K562 (cell line): ENCODE measurements at regions not wholly inside any gene's neighbourhood (a gene's known extent, or its start where the extent isn't known, plus 50 kb on each side); places are given as distances from the start of the nearest gene placed in this dataset.

Source experiments
- ATAC-seq: fragments of 200-7000 bp; cut with Tn5 transposase; 3 replicates; pipeline ENCODE4 v1.9.1; 2020; ENCODE audit warnings: moderate library complexity
- BruUV-seq: library from RNA; stranded (reverse); fragments of 400-500 nt; replicated peaks from 2 replicates; lab custom pipeline; 2021; lab: Mats Ljungman, UMichigan
- CTCF ChIA-PET: fragments of 300-600 bp; formaldehyde crosslinking; extraction: SDS; loops from one replicate; lab custom pipeline; 2021; ENCODE audit warnings: low intra/inter-chr PET ratio; lab: Yijun Ruan, JAX
- POLR2A ChIA-PET: fragments of 300-600, 350-650 bp; sonication (Branson Sonifier 250); formaldehyde crosslinking; extraction: SDS; loops from one replicate; lab custom pipeline; 2021; ENCODE audit warnings: antibody characterized with exemption, inconsistent platforms; lab: Yijun Ruan, JAX
- DNase-seq, 4 experiments: peaks; one replicate each; pipeline versions ENCODE4 v3.0.0 to v3.0.0-alpha.2; 2011 to 2018; ENCODE audit warnings: low spot score in 3 of 4, mixed read lengths in 3 of 4; ENCODE audit errors: extremely low read depth in 1 of 4
- FAIRE-seq: peaks from 2 replicates; lab custom pipeline; 2011; peaks lifted over from hg19 to GRCh38; lab: Jason Lieb, UNC
- H2AFZ ChIP-seq: 2 replicates; pipeline ENCODE4 v1.6.0; 2011; ENCODE audit warnings: low read depth, low read length, control low read depth, inconsistent platforms
- H3K27ac ChIP-seq: fragments of 200-600 bp; 3 replicates; pipeline ENCODE4 v1.8.0; 2011; ENCODE audit warnings: low read depth, mild to moderate bottlenecking, control low read depth, inconsistent platforms, low read length, moderate library complexity, mixed read lengths; ENCODE audit errors: extremely low read depth
- H3K27me3 ChIP-seq, 2 experiments: fragments of 300-600 bp in 1 of 2; 2 replicates in 1 of 2; 3 replicates in 1 of 2; pipeline versions ENCODE4 v1.6.0 to v1.8.0; 2011; ENCODE audit warnings: inconsistent platforms in 2 of 2, low read length in 2 of 2, mild to moderate bottlenecking in 1 of 2, mixed read lengths in 1 of 2, moderate library complexity in 1 of 2; ENCODE audit not compliant: control insufficient read depth in 2 of 2, insufficient read depth in 2 of 2
- H3K36me3 ChIP-seq: fragments of 300-600 bp; 3 replicates; pipeline ENCODE4 v1.8.0; 2011; ENCODE audit warnings: mild to moderate bottlenecking, low read length, inconsistent platforms; ENCODE audit not compliant: control insufficient read depth, insufficient read depth
- H3K4me1 ChIP-seq, 2 experiments: fragments of 200-600 bp in 1 of 2; replicated peaks in 1 of 2; 2 replicates in 1 of 2; 3 replicates in 1 of 2; pipeline versions ENCODE4 v1.5.1 to v1.8.0; 2011; ENCODE audit warnings: inconsistent platforms in 2 of 2, low read length in 2 of 2, mild to moderate bottlenecking in 1 of 2, mixed read lengths in 1 of 2, moderate library complexity in 1 of 2; ENCODE audit not compliant: control insufficient read depth in 2 of 2, insufficient read depth in 2 of 2
- H3K4me2 ChIP-seq: 2 replicates; pipeline ENCODE4 v1.6.1; 2011; ENCODE audit warnings: low read length, control low read depth, inconsistent platforms, mixed read lengths; ENCODE audit not compliant: insufficient read depth
- H3K4me3 ChIP-seq: fragments of 200-600 bp; sonication (generic), shearing (Covaris generic); 2 replicates; pipeline ENCODE4 v1.5.1; 2016; ENCODE audit warnings: control low read depth, inconsistent platforms
- H3K79me2 ChIP-seq: fragments of 200-600 bp; 3 replicates; pipeline ENCODE4 v1.8.0; 2011; ENCODE audit warnings: low read length, inconsistent platforms; ENCODE audit not compliant: control insufficient read depth, insufficient read depth
- H3K9ac ChIP-seq, 2 experiments: 2 replicates each; pipeline versions ENCODE4 v1.6.0 to v1.6.1; 2011; ENCODE audit warnings: low read depth in 2 of 2, low read length in 2 of 2, control low read depth in 1 of 2, inconsistent platforms in 1 of 2, mild to moderate bottlenecking in 1 of 2, mixed read lengths in 1 of 2; ENCODE audit not compliant: insufficient read depth in 1 of 2
- H3K9me1 ChIP-seq: one replicate; pipeline ENCODE4 v1.6.0; 2011; ENCODE audit warnings: inconsistent platforms, mild to moderate bottlenecking, low read length, moderate library complexity; ENCODE audit not compliant: control insufficient read depth, insufficient read depth
- H3K9me3 ChIP-seq: replicated peaks from 2 replicates; pipeline ENCODE4 v1.5.1; 2011; ENCODE audit warnings: low read depth, low read length, inconsistent platforms; ENCODE audit not compliant: control insufficient read depth, insufficient read depth
- H4K20me1 ChIP-seq: replicated peaks from 2 replicates; pipeline ENCODE4 v1.6.1; 2011; ENCODE audit warnings: low read length, inconsistent platforms, mixed read lengths; ENCODE audit not compliant: control insufficient read depth, insufficient read depth
- CAMTA2 ChIP-seq: fragments of 250-450 bp; sonication (Bioruptor Pico); conservative IDR thresholded peaks from 2 replicates; pipeline ENCODE4 v1.5.1; 2022
- EHMT2 ChIP-seq: fragments of 450-650 bp; IDR thresholded peaks from 2 replicates; pipeline ENCODE4 v1.6.1; 2018; ENCODE audit warnings: antibody characterized with exemption
- HIVEP1 ChIP-seq: fragments of 250-450 bp; sonication (Bioruptor Pico); IDR thresholded peaks from 2 replicates; pipeline ENCODE4 v1.4.0; 2020; ENCODE audit warnings: mild to moderate bottlenecking
- KLF10 ChIP-seq: fragments of 250-450 bp; sonication (Bioruptor Pico); IDR thresholded peaks from 2 replicates; pipeline ENCODE4 v1.6.1; 2021; ENCODE audit warnings: matching md5 sums
- LARP7 ChIP-seq: fragments of 450-650 bp; IDR thresholded peaks from 2 replicates; pipeline ENCODE4 v1.6.1; 2016
- MCM2 ChIP-seq: fragments of 450-650 bp; IDR thresholded peaks from 2 replicates; pipeline ENCODE4 v1.6.1; 2017; ENCODE audit warnings: low read depth, mild to moderate bottlenecking
- MIER1 ChIP-seq: fragments of 450-650 bp; IDR thresholded peaks from 2 replicates; pipeline ENCODE4 v1.6.1; 2016; ENCODE audit warnings: antibody characterized with exemption, mild to moderate bottlenecking, low read depth
- PHF21A ChIP-seq: fragments of 450-650 bp; IDR thresholded peaks from 2 replicates; pipeline ENCODE4 v1.6.1; 2017; ENCODE audit warnings: low read depth, borderline replicate concordance
- TEAD4 ChIP-seq, 2 experiments: sonication (generic) in 1 of 2; formaldehyde crosslinking in 1 of 2; IDR thresholded peaks; 2 replicates each; pipeline versions ENCODE4 v1.6.1 to v1.8.0; 2012 to 2022; ENCODE audit warnings: borderline replicate concordance in 1 of 2, inconsistent platforms in 1 of 2, low read length in 1 of 2, mild to moderate bottlenecking in 1 of 2, missing genetic modification reagents in 1 of 2
- ZNF436 ChIP-seq: fragments of 250-450, 450-650 bp; sonication (Bioruptor Pico); formaldehyde crosslinking; IDR thresholded peaks from 2 replicates; pipeline ENCODE4 v1.7.0; 2020; ENCODE audit warnings: mild to moderate bottlenecking
- ZNF75A ChIP-seq: fragments of 450-650 bp; formaldehyde crosslinking; IDR thresholded peaks from 2 replicates; pipeline ENCODE4 v1.4.0; 2020; ENCODE audit warnings: mild to moderate bottlenecking
- WGBS: fragments of 100-300 bp; shearing (Covaris generic); methylation state at CpG from one replicate; pipeline ENCODE4 v1.1.6; 2016; ENCODE audit warnings: low coverage, mixed read lengths; ENCODE audit not compliant: insufficient coverage; ENCODE audit errors: missing lambda C conversion rate; 5-methylcytosine and 5-hydroxymethylcytosine counted together
- in situ Hi-C: fragments of 300-500 bp; cut with MboI; formaldehyde crosslinking; loops from 4 replicates; pipeline ENCODE4 v1.15.0; 2018; ENCODE audit warnings: inconsistent platforms, mixed read lengths
- intact Hi-C: fragments of 100-400 bp; cut with micrococcal nuclease; formaldehyde crosslinking; loops from 2 replicates; pipeline ENCODE4 v1.14.2; 2022
- TF ChIP-seq, protein P1 (sequence below): sonication (generic); formaldehyde crosslinking; IDR thresholded peaks from 2 replicates; pipeline ENCODE4 v1.8.1; 2023; ENCODE audit warnings: mild to moderate bottlenecking, missing genetic modification reagents

DNA sequence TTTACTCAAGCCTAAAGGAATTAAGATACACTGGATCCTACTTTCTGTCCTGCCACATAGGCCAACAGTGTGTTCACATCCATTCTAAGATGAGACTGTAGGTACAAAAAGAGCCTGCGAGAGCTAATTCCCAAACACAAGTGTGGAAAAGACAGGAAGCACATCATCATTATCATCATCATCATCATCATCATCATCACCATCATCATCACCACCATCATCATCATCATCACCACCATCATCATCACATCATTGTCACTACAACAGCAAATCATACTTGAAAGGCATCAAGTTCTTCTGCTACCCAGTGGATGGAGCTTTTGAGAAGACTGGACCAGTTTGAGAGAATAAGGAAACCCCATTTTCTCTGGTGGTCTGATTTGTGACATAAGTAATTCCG is 268.1 kb downstream of the HS3ST3A1 start (continued):
- TF ChIP-seq HIVEP1 (CRISPR knock-in tag): no peak
- no peak for TF ChIP-seq MIER1

DNA sequence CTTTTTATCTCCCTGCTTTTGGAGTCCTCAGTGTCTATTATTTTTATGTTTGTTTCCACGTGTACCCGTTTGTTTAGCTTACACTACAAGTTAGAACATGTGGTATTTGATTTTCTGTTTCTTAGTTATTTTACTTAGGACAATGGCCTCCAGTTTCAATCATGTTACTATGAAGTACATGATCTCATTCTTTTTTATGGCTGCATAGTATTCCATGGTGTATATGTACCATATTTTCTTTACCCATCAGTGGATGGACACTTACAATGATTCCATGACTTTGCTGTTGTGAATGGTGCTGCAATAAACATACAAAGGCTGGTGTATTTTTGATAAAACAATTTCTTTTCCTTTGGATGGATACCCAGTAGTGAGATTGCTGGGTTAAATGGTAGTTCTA is 269.5 kb downstream of the HS3ST3A1 start:
- Histone ChIP-seq H3K4me3 (no peak overlapping the region), H3K27ac (no peak overlapping the region), H3K9ac (no peak overlapping the region), H3K9me1 (no peaks in the 10 kb centered on the region), H3K9me3 (no peaks in the 10 kb centered on the region), H3K27me3 (no peaks in the 10 kb centered on the region), H4K20me1 (no peaks in the 10 kb centered on the region), H3K4me1 (peaks cover 0 to 3% of the 10 kb centered on the region in 2 experiments; a peak in 3 of 5 replicates), H3K36me3 (no peaks in the 10 kb centered on the region), H3K4me2 (no peak overlapping the region), H3K79me2 (no peaks in the 10 kb centered on the region), H2AFZ (no peak overlapping the region)
- ATAC-seq (no peak), DNase-seq (no peak), FAIRE-seq (no peak)
- 10% methylated on average over 2 of the region's 2 CpGs for WGBS
- TF ChIP-seq ZNF75A (CRISPR knock-in tag) (no peak), MCM2 (no peak)
- intact Hi-C loops: loop anchor here (10.0 kb wide), 1 partner anchor 183 kb away; no protein-coding TSS in a partner anchor
- ChIA-PET POLR2A (no interaction called here), CTCF (no interaction called here)
- BruUV-seq: no TSS peak
- in situ Hi-C loops: loop anchor here (10.0 kb wide), 1 partner anchor 503 kb away; no protein-coding TSS in a partner anchor

- POLR2A ChIA-PET: no interaction called here
- H3K4me1 ChIP-seq: no peaks in the 10 kb centered on the region; a peak in 3 of 5 replicates
- H3K9me3 ChIP-seq: no peaks in the 10 kb centered on the region
- H2AFZ ChIP-seq: no peak overlapping the region
- DNase-seq: no peak
- intact Hi-C loops (no loop called here), in situ Hi-C loops (no loop called here)
- H3K79me2 ChIP-seq: no peaks in the 10 kb centered on the region
- H3K9me1 ChIP-seq: no peaks in the 10 kb centered on the region
- no peaks in the 10 kb centered on the region for H3K36me3 ChIP-seq
- no peak overlapping the region for H3K4me3 ChIP-seq
- no peak overlapping the region for H3K4me2 ChIP-seq
- no peaks in the 10 kb centered on the region for H3K27me3 ChIP-seq
- WGBS: 16% methylated on average over 3 of the region's 3 CpGs
- no peaks in the 10 kb centered on the region for H4K20me1 ChIP-seq
- BruUV-seq: no TSS peak
- no peak for FAIRE-seq
- H3K27ac ChIP-seq: no peak overlapping the region
- ATAC-seq: no peak
- CTCF ChIA-PET: no interaction called here
- no peak for TF ChIP-seq TEAD4 (IDR thresholded peaks at IDR 0.05; ENCODE audit: low read length)
- TF ChIP-seq TEAD4 (CRISPR knock-in tag; IDR thresholded peaks at IDR 0.05; ENCODE audit: borderline replicate concordance): no peak
- TF ChIP-seq, protein P1, sequence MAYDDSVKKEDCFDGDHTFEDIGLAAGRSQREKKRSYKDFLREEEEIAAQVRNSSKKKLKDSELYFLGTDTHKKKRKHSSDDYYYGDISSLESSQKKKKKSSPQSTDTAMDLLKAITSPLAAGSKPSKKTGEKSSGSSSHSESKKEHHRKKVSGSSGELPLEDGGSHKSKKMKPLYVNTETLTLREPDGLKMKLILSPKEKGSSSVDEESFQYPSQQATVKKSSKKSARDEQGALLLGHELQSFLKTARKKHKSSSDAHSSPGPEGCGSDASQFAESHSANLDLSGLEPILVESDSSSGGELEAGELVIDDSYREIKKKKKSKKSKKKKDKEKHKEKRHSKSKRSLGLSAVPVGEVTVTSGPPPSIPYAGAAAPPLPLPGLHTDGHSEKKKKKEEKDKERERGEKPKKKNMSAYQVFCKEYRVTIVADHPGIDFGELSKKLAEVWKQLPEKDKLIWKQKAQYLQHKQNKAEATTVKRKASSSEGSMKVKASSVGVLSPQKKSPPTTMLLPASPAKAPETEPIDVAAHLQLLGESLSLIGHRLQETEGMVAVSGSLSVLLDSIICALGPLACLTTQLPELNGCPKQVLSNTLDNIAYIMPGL (CRISPR knock-in tag): no peak
- no peak for TF ChIP-seq LARP7
- TF ChIP-seq KLF10 (CRISPR knock-in tag): no peak
- no peak for TF ChIP-seq CAMTA2 (CRISPR knock-in tag)
- no peak for TF ChIP-seq ZNF436 (CRISPR knock-in tag)
- no peak for TF ChIP-seq PHF21A
- TF ChIP-seq MIER1: no peak
- no peak for TF ChIP-seq EHMT2
- no peak overlapping the region for H3K9ac ChIP-seq
Observed at GRCh38 chr17:13329421-13329820, 272.3 kb downstream of the HS3ST3A1 start.
